Astrocyte (in vitro differentiated cells and primary cell): ENCODE measurements at regions not wholly inside any gene's neighbourhood (a gene's known extent, or its start where the extent isn't known, plus 50 kb on each side); places are given as distances from the start of the nearest gene placed in this dataset.

ENCODE experiments used
- EZH2 ChIP-seq: IDR thresholded peaks from 2 replicates; pipeline ENCODE4 v1.6.1; 2012; ENCODE audit warnings: mild to moderate bottlenecking, low read length, inconsistent platforms; ENCODE audit not compliant: insufficient read depth
- TF ChIP-seq, protein P1 (sequence below): IDR thresholded peaks from 2 replicates; pipeline ENCODE4 v1.5.1; 2011; ENCODE audit warnings: low read depth, mild to moderate bottlenecking, inconsistent platforms, low read length, moderate library complexity; ENCODE audit not compliant: insufficient read depth

DNA sequence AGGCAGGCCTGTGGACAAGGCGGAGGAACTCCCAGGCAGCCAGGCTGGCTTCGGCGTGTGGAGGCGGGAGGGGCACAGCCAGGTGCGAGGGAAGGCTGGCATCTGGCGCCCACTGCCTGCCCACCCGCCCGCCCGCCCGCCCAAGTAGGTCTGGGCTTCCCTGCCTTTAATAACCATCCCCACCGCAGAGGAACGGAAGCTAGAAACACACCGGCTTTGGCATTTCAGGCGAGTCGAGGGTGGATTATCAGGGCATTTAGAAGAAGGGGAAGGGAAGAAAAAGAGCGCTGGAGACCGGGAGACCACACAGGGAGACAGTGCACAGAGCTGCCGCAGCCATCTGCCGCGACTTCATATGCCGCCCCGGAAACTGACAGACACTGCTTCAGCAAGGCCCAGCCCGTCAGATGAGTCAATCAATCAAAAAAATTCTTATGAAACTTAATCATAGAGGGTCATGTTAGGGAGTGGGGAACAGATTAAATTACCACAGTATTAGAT lies 199.7 kb downstream of the TSHZ3 start:
- TF ChIP-seq, protein P1, sequence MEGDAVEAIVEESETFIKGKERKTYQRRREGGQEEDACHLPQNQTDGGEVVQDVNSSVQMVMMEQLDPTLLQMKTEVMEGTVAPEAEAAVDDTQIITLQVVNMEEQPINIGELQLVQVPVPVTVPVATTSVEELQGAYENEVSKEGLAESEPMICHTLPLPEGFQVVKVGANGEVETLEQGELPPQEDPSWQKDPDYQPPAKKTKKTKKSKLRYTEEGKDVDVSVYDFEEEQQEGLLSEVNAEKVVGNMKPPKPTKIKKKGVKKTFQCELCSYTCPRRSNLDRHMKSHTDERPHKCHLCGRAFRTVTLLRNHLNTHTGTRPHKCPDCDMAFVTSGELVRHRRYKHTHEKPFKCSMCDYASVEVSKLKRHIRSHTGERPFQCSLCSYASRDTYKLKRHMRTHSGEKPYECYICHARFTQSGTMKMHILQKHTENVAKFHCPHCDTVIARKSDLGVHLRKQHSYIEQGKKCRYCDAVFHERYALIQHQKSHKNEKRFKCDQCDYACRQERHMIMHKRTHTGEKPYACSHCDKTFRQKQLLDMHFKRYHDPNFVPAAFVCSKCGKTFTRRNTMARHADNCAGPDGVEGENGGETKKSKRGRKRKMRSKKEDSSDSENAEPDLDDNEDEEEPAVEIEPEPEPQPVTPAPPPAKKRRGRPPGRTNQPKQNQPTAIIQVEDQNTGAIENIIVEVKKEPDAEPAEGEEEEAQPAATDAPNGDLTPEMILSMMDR = no peak
- no peak for TF ChIP-seq EZH2
